ENCODE measurements at regions not wholly inside any gene's neighbourhood (a gene's known extent, or its start where the extent isn't known, plus 50 kb on each side); places are given as distances from the start of the nearest gene placed in this dataset.

GRCh38 chr10:15432266-15432665, 61.2 kb upstream of the FAM171A1 start:
- no peak for TF ChIP-seq CTBP1 (IDR thresholded peaks at IDR 0.05; ENCODE audit: borderline replicate concordance)
- TF ChIP-seq FOXM1 (IDR thresholded peaks at IDR 0.05; ENCODE audit: borderline replicate concordance) = no peak
- TF ChIP-seq ARNT (IDR thresholded peaks at IDR 0.05) = no peak
- no peak for TF ChIP-seq ELF4 (IDR thresholded peaks at IDR 0.05)
- TF ChIP-seq LEF1 (IDR thresholded peaks at IDR 0.05; ENCODE audit: borderline replicate concordance) = no peak
- no peak for TF ChIP-seq SUZ12 (IDR thresholded peaks at IDR 0.05)
- TF ChIP-seq SP1 (IDR thresholded peaks at IDR 0.05) = no peak
- TF ChIP-seq FOXA1 (IDR thresholded peaks at IDR 0.05) = no peak
- TF ChIP-seq TARDBP (IDR thresholded peaks at IDR 0.05) = no peak
